Brain microvascular endothelial cell (primary cell): ENCODE measurements at regions not wholly inside any gene's neighbourhood (a gene's known extent, or its start where the extent isn't known, plus 50 kb on each side); places are given as distances from the start of the nearest gene placed in this dataset.

Experiments used
- DNase-seq: peaks from one replicate; pipeline ENCODE4 v3.0.0-alpha.2; 2020
- H3K27ac ChIP-seq: fragments of 250-450 bp; sonication (Bioruptor Pico); 2 replicates; pipeline ENCODE4 v1.5.1; 2020; ENCODE audit warnings: mild to moderate bottlenecking, moderate library complexity
- H3K27me3 ChIP-seq: fragments of 250-450 bp; sonication (Bioruptor Pico); replicated peaks from 2 replicates; pipeline ENCODE4 v1.5.1; 2020; ENCODE audit warnings: mild to moderate bottlenecking
- H3K36me3 ChIP-seq: fragments of 250-450 bp; sonication (Bioruptor Pico); replicated peaks from 2 replicates; pipeline ENCODE4 v1.5.1; 2020; ENCODE audit warnings: mild to moderate bottlenecking
- H3K4me3 ChIP-seq: 2 replicates; pipeline ENCODE4 v1.5.1; 2011; ENCODE audit warnings: low read depth, mild to moderate bottlenecking, control low read depth, low read length, moderate library complexity
- CTCF ChIP-seq: IDR thresholded peaks from 2 replicates; pipeline ENCODE4 v1.5.1; 2011; ENCODE audit warnings: low read depth, mild to moderate bottlenecking, moderate library complexity, low read length, control low read depth, inconsistent platforms; ENCODE audit errors: missing control alignments
- in situ Hi-C: cut with HindIII; loops from 2 replicates; pipeline ENCODE4 v1.10.0; 2017; ENCODE audit warnings: low sequenced_read_pairs, low pct_ligation_motif_present

- DNase-seq: no peak
- Histone ChIP-seq H3K27me3 (no peaks in the 10 kb centered on the region), H3K27ac (no peak overlapping the region), H3K36me3 (no peaks in the 10 kb centered on the region), H3K4me3 (no peak overlapping the region)
- in situ Hi-C loops: no loop called here
- TF ChIP-seq CTCF: no peak
Measured at GRCh38 chr14:21995332-21995731, 321.7 kb upstream of the OR4E1 start.

- Histone ChIP-seq H3K36me3 (no peaks in the 10 kb centered on the region), H3K27ac (no peak overlapping the region), H3K27me3 (no peaks in the 10 kb centered on the region), H3K4me3 (no peak overlapping the region)
- no peak for DNase-seq
- in situ Hi-C loops: no loop called here
- TF ChIP-seq CTCF: no peak
Measured at GRCh38 chr14:21993837-21994236, 320.2 kb upstream of the OR4E1 start.

GRCh38 chr14:21993070-21993469 lies 319.5 kb upstream of the OR4E1 start:
- in situ Hi-C loops: no loop called here
- H3K27me3 ChIP-seq: no peaks in the 10 kb centered on the region
- no peak for TF ChIP-seq CTCF
- H3K27ac ChIP-seq: no peak overlapping the region
- DNase-seq: no peak
- H3K4me3 ChIP-seq: no peak overlapping the region
- H3K36me3 ChIP-seq: no peaks in the 10 kb centered on the region

GRCh38 chr14:21991130-21991529 lies 317.5 kb upstream of the OR4E1 start:
- H3K4me3 ChIP-seq: no peak overlapping the region
- H3K27me3 ChIP-seq: no peaks in the 10 kb centered on the region
- in situ Hi-C loops: no loop called here
- no peak for TF ChIP-seq CTCF
- H3K36me3 ChIP-seq: no peaks in the 10 kb centered on the region
- no peak overlapping the region for H3K27ac ChIP-seq
- no peak for DNase-seq

- H3K27ac ChIP-seq: no peak overlapping the region
- DNase-seq: no peak
- in situ Hi-C loops: no loop called here
Measured at GRCh38 chr14:21990116-21990515, 316.5 kb upstream of the OR4E1 start.

More at GRCh38 chr14:21990116-21990515, 316.5 kb upstream of the OR4E1 start:
- peak; percentile 35 for TF ChIP-seq CTCF
- Histone ChIP-seq H3K4me3 (no peak overlapping the region), H3K27me3 (no peaks in the 10 kb centered on the region), H3K36me3 (no peaks in the 10 kb centered on the region)
